Pancreas (tissue), 10 donors: ENCODE measurements at regions not wholly inside any gene's neighbourhood (a gene's known extent, or its start where the extent isn't known, plus 50 kb on each side); places are given as distances from the start of the nearest gene placed in this dataset.

Experiments used
- ATAC-seq, 4 donors: fragments of 200-7000 bp; cut with Tn5 transposase; one replicate each; pipeline versions ENCODE4 v1.8.0 to v1.9.1; 2020; ENCODE audit warnings: mild to moderate bottlenecking in 4 of 4, moderate library complexity in 4 of 4
- DNase-seq, 6 donors: peaks; one replicate each; pipeline ENCODE4 v3.0.0-alpha.2; 2020
- FAIRE-seq: peaks from 2 replicates; lab custom pipeline; 2012; peaks lifted over from hg19 to GRCh38; lab: Jason Lieb, UNC
- H3K27ac ChIP-seq, 4 donors: fragments of 200-600 bp; sonication (generic); 1 replicate in 3 of 4; 2 replicates in 1 of 4; pipeline versions ENCODE4 v1.5.0 to v1.8.0; 2020
- H3K27me3 ChIP-seq, 4 donors: fragments of 200-600 bp; one replicate each; pipeline ENCODE4 v1.8.0; 2021
- H3K36me3 ChIP-seq, 3 donors: fragments of 200-600 bp; sonication (generic) in 1 of 3; one replicate each; pipeline versions ENCODE4 v1.5.0 to v1.8.0; 2020 to 2021
- H3K4me1 ChIP-seq, 3 donors: fragments of 200-600 bp; one replicate each; pipeline ENCODE4 v1.8.0; 2021
- H3K4me3 ChIP-seq, 4 donors: fragments of 200-600 bp; sonication (generic) in 2 of 4; one replicate each; pipeline versions ENCODE4 v1.5.0 to v1.8.0; 2020 to 2021
- H3K9me3 ChIP-seq, 4 donors: fragments of 200-600 bp; one replicate each; pipeline ENCODE4 v1.8.0; 2021
- WGBS, 2 donors: extraction: QIAGEN DNeasy Blood & Tissue Kit; methylation state at CpG; one replicate each; pipeline ENCODE4 v1.1.7; 2013; 5-methylcytosine and 5-hydroxymethylcytosine counted together
- intact Hi-C, 3 donors: fragments of 100-400 bp; cut with DNase I; formaldehyde crosslinking; loops; one replicate each; pipeline versions ENCODE4 v1.11.1 to v1.14.2; 2022
- TF ChIP-seq, protein P1 (sequence below), 4 donors: fragments of 200-600 bp; sonication (generic) in 3 of 4; IDR thresholded peaks; one replicate each; pipeline versions ENCODE4 v1.5.0 to v1.8.0; 2021; ENCODE audit warnings: antibody characterized with exemption in 4 of 4
- donor health status: healthy with polysubstance abuse.
- donor health status: DM: no; HTN: no; CAD: no; lungs with moderate emphysema.
- donor health status: DM: no; HTN: no; CAD: no.
- donor health status: control.
- donor health status: control.
- donor health status: Bipolar disorder and iron deficiency.
- donor health status: DM: yes; HTN: yes; CAD: no.
- donor health status: DM: no; HTN: no; CAD: no.
- donor health status: DM: no; HTN: no; CAD: no.
- donor health status: DM: yes; HTN: yes; CAD: no.

GRCh38 chr2:118670276-118670675, 177.2 kb downstream of the EN1 start:
- TF ChIP-seq, protein P1, sequence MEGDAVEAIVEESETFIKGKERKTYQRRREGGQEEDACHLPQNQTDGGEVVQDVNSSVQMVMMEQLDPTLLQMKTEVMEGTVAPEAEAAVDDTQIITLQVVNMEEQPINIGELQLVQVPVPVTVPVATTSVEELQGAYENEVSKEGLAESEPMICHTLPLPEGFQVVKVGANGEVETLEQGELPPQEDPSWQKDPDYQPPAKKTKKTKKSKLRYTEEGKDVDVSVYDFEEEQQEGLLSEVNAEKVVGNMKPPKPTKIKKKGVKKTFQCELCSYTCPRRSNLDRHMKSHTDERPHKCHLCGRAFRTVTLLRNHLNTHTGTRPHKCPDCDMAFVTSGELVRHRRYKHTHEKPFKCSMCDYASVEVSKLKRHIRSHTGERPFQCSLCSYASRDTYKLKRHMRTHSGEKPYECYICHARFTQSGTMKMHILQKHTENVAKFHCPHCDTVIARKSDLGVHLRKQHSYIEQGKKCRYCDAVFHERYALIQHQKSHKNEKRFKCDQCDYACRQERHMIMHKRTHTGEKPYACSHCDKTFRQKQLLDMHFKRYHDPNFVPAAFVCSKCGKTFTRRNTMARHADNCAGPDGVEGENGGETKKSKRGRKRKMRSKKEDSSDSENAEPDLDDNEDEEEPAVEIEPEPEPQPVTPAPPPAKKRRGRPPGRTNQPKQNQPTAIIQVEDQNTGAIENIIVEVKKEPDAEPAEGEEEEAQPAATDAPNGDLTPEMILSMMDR (IDR thresholded peaks at IDR 0.05): no peak
- Histone ChIP-seq H3K4me3 (no peak overlapping the region), H3K27me3 (no peaks in the 10 kb centered on the region), H3K4me1 (no peaks in the 10 kb centered on the region), H3K9me3 (no peaks in the 10 kb centered on the region), H3K36me3 (no peaks in the 10 kb centered on the region), H3K27ac (no peak overlapping the region)
- DNase-seq (no peak), ATAC-seq (no peak), FAIRE-seq (no peak)
- WGBS, 2 donors: 72 to 78% methylated on average over 2 of the region's 2 CpGs
- intact Hi-C loops: no loop called here

GRCh38 chr2:118669654-118670053, 177.8 kb downstream of the EN1 start:
- TF ChIP-seq, protein P1 (IDR thresholded peaks at IDR 0.05): no peak
- no peak for ATAC-seq
- no peaks in the 10 kb centered on the region for H3K36me3 ChIP-seq
- intact Hi-C loops: no loop called here
- DNase-seq: no peak
- H3K4me1 ChIP-seq: no peaks in the 10 kb centered on the region
- H3K27me3 ChIP-seq: no peaks in the 10 kb centered on the region
- no peak for FAIRE-seq
- H3K27ac ChIP-seq: no peak overlapping the region
- H3K9me3 ChIP-seq: no peaks in the 10 kb centered on the region
- no peak overlapping the region for H3K4me3 ChIP-seq

GRCh38 chr2:118668431-118669424, 178.7 kb downstream of the EN1 start:
- no peaks in the 10 kb centered on the region for H3K27me3 ChIP-seq
- TF ChIP-seq, protein P1 (IDR thresholded peaks at IDR 0.05): no peak
- H3K36me3 ChIP-seq: no peaks in the 10 kb centered on the region
- intact Hi-C loops: no loop called here
- no peak overlapping the region for H3K4me3 ChIP-seq
- H3K9me3 ChIP-seq: no peaks in the 10 kb centered on the region
- ATAC-seq (peak in 2 of 4 donors; percentile 42 to 49), DNase-seq (no peak), FAIRE-seq (no peak)
- H3K4me1 ChIP-seq: no peaks in the 10 kb centered on the region
- no peak overlapping the region for H3K27ac ChIP-seq
- WGBS, 2 donors: 50 to 53% methylated on average over 9 of the region's 9 CpGs

GRCh38 chr2:118667964-118668363, 179.5 kb downstream of the EN1 start:
- no peak overlapping the region for H3K27ac ChIP-seq
- peak in 1 of 4 donors; percentile 35 for ATAC-seq

More at GRCh38 chr2:118667964-118668363, 179.5 kb downstream of the EN1 start:
- DNase-seq (no peak), FAIRE-seq (no peak)
- Histone ChIP-seq H3K27me3 (no peaks in the 10 kb centered on the region), H3K4me3 (no peak overlapping the region), H3K36me3 (no peaks in the 10 kb centered on the region), H3K4me1 (no peaks in the 10 kb centered on the region), H3K9me3 (no peaks in the 10 kb centered on the region)
- intact Hi-C loops: no loop called here
- WGBS, 2 donors: 81 to 86% methylated on average over 6 of the region's 6 CpGs
- TF ChIP-seq, protein P1 (IDR thresholded peaks at IDR 0.05): no peak
